ENCODE measurements at regions not wholly inside any gene's neighbourhood (a gene's known extent, or its start where the extent isn't known, plus 50 kb on each side); places are given as distances from the start of the nearest gene placed in this dataset.

- TF ChIP-seq CTCF (conservative IDR thresholded peaks at IDR 0.05 in 1 of 2, IDR thresholded peaks at IDR 0.05 in 1 of 2; ENCODE audit: extremely low read depth in 1 of 2, insufficient read depth in 1 of 2, low read depth in 1 of 2, low read length in 2 of 2) (no peak), EZH2 (IDR thresholded peaks at IDR 0.05; ENCODE audit: borderline replicate concordance, low read length) (no peak)
Observed at GRCh38 chr4:176413171-176413570, 93.4 kb downstream of the SPCS3 start.
